NCI-H510A (cell line): ENCODE measurements at regions not wholly inside any gene's neighbourhood (a gene's known extent, or its start where the extent isn't known, plus 50 kb on each side); places are given as distances from the start of the nearest gene placed in this dataset.
A peak's percentile ranks its signal among the peaks of the same experiment; 100 is the strongest.
"Not testable (repeated sequence)": the region's sequence is repeated elsewhere in the genome, so short reads cannot be mapped to it uniquely, and the experiment has no call there.

Source experiments
- DNase-seq: peaks from one replicate; lab custom pipeline; 2025; lab: John Stamatoyannopoulos, UW

DNA sequence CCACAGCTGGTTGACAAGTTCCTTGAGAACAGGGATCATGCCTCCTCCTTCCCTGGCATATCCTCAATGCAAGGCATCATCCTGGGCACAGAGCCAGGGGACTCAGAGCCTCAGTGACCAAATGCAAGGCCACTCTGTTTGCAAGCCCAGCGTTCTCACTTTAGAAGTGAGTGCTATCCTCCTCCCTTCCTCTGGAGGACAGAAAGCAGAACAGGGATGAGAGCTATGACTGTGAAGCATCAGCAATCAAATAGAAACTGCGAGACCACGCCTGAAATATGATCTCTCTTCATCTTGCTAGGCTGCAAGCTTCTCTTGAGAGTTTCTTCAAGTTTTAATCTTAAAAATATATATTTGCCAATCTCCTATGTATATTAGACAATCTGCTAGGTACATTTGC lies 119.8 kb downstream of the LRATD1 start:
- peak; percentile 16 for DNase-seq

DNA sequence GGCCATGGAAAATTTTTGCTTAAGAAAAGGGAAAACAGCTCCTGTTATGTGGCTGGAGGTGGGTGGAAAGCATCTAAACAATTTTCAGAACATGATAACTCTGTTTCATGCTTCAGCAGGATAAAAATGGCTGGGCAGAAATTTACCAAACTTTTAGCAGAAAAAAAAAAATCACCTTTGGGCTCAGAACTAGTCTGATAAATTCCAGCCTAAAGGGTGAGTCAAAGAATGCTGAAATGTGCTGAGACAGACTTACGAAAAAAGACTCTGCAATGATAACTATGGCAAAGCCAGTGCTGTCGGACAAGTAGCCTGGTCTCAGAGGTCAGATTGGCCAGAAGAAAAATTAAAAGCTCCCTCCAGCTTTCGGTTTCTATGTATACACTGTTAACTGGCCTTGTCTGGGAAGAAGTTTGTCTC lies 123.6 kb downstream of the LRATD1 start:
- no peak for DNase-seq

DNA sequence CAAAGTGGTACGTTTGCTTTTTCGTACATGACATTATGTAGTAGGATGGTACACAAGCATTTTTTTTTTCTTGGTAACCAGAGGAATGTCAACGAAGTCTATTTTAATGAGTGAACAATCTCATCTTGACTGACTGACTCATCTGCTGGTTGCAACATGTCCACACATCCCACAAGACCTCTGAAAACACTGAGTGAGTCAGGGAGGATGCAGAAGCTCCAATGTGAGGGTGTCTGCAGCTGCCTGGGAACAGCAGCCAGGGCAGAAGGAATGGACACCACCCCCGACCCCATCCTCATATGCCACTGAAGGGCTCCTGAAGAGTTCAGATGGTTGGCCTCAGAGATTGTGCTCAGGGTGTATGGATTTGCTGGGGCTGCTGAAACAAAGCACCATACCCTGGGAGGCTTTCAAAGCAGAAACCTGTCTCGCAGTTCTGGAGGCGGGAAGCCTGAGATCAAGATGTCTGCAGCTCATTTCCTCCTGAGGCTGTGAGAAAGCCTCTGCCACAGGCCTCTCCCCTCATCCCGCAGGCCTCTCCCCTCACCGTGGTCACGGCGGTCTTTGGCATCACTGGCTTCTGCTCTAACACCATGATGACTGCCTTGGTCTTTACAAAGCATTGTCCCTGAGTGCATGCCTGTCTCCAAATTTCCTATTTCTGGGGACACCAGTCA lies 124.6 kb downstream of the LRATD1 start:
- DNase-seq = no peak

GRCh38 chr2:14759082-14759481 lies 126.6 kb downstream of the LRATD1 start:
- no peak for DNase-seq

DNA sequence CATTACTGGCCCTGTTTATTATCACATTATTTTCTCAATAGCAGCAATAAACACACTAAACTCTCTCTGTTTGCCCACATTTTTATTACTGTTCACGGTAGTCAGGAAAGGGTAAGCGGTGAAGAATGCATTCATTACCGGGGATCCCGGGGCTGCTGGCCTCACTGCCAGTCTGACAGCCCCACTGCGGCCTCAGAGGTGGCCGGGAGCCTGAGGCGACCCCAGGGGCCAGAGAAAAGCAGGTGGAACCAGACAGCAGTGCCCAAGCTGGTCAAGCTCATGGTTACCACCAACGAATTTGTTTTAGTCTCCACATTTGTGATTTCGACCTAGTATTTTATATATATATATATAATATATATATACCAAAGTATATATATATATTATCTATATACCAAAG lies 127.7 kb downstream of the LRATD1 start:
- DNase-seq = no peak

DNA sequence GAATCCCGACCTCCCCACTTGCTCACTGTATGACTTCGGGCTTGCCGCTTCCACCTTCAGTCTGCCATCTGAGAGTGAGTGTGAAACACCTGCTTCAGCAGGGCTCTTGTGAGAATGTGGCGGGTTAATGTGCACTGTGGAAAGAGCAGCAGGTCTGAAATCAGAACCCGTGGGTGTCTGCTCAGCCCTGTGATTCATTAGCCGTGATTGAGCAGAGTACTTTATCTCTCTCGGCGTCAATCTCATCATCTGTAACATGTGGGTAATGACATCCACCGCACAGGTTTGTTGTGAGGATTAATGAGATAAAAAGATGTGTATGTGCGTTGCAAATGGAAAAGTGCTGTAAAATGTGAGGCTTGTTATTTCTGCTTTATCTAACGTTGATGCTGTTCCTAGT lies 128.6 kb downstream of the LRATD1 start:
- DNase-seq = no peak

DNA sequence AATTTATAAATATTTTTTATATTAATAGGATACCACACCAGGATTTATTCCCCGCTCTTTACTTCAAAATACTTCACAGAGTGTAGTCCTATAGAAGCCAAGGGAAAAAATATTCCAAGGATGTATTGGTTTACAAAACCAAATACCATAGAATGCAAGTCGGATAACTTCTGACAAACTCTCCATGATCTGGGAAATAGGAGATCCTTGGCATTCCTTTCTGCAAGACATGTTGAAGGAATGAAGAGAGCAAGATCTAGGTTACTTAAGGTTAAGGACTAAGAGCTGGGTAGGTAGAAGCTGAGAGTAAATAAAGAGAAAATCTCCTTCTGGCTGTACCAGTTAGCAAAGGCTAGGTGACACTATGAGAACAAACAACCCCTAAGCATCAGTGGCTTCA lies 141.2 kb downstream of the LRATD1 start:
- DNase-seq = no peak

DNA sequence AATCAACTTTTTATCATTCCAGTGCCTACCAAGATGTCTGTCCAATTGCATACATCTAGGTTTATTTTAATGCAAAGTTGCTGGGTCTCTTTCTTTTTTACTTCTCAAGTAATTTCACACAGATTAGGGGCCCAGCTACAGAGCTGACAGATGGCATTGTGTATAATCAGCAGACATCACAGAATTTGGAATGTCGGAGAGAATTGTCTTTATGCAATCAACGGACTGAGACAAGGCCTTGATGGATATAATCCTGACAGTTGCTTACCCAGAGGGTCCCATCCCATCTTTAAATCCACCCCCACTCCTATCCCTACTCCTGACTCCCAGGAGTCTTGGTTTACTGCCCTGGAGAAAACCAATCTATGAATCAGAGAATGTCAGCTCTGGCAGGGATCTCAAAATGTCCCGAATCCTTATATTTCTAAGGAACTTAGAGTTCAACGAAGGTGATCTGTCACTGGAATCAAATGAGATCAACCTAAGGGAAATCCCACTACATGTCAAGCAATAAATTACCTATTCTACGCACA lies 142.0 kb downstream of the LRATD1 start:
- DNase-seq = no peak

GRCh38 chr2:14776216-14776615 lies 143.7 kb downstream of the LRATD1 start:
- no peak for DNase-seq

DNA sequence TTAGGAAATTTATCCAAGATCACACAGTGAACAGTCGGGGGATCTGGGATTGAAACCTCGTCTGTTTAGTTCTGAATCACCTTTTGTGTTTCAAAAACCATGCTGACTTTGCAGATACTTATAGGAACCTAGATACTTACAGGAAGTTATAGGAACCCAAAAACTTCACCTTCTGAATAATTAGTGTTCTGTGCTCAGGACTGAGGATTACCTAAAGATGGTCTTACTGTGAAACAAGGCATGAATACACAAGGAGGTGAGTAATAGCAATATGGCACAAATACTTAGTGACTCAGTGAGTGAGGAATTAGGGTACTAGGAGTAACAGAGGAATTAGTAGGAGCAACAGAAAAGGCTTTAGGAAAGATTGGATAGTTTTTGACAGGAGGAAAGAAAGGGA lies 145.5 kb downstream of the LRATD1 start:
- no peak for DNase-seq

- no peak for DNase-seq
Observed at GRCh38 chr2:14779252-14779651, 146.7 kb downstream of the LRATD1 start.

- DNase-seq = peak; percentile 49
Observed at GRCh38 chr2:14781142-14781541, 148.6 kb downstream of the LRATD1 start.

- DNase-seq = not testable (repeated sequence)
Observed at GRCh38 chr2:14788814-14789213, 156.3 kb downstream of the LRATD1 start.

DNA sequence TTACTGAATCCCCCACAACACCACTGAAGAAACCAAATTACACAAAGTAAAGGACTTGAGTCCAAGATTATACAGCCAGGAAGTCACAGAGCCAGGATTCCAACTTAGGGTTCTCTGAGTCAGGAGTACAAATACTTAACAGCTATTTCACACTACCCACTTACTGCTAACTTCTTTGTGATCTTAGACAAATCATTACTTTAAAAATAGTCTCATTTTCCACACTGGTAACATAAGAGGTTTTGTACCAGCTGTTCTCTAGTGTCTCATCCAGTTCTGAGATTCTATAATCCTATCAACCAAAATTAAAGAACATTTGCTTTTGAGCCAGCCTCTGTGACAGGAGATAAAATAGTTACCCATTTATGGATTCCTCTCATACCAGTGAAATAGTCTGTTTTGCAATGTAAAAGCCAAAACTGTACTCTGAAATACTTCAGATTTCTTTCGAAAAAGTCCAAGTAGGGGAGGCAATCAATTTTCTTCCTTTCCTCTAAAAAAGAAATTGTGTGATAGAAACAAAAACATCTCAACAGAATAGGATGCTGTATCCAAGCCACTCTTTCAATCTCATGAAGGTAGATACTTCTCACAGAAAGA lies 157.6 kb downstream of the LRATD1 start:
- no peak for DNase-seq

- no peak for DNase-seq
Observed at GRCh38 chr2:14803994-14804393, 171.5 kb downstream of the LRATD1 start.

GRCh38 chr2:14804902-14805301 lies 172.4 kb downstream of the LRATD1 start:
- DNase-seq = no peak

GRCh38 chr2:14806613-14807012 lies 174.1 kb downstream of the LRATD1 start:
- no peak for DNase-seq

- no peak for DNase-seq
Observed at GRCh38 chr2:14815201-14815600, 182.7 kb downstream of the LRATD1 start.

GRCh38 chr2:14816069-14817060 lies 183.8 kb downstream of the LRATD1 start:
- DNase-seq = no peak

GRCh38 chr2:14817848-14818247 lies 185.3 kb downstream of the LRATD1 start:
- no peak for DNase-seq

DNA sequence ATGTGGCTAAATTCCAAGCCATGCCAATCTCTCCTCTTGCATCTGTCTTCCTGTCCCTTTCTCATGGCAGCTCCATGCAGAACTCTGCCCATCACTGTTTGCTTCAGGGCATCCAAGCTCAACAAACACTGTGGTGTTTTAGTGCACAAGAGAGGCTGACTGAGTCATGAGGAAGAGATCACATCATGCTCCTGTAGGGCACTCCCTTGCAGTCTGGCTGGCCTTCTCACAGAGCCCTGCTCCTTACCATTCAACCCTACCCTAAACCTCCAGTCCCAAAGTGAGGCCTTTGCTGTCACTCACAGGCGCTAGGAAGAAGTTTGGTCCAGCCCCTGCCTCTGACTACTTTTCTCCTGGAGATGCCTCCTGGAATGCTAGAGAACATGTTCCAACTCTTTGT lies 194.0 kb downstream of the LRATD1 start:
- no peak for DNase-seq

DNA sequence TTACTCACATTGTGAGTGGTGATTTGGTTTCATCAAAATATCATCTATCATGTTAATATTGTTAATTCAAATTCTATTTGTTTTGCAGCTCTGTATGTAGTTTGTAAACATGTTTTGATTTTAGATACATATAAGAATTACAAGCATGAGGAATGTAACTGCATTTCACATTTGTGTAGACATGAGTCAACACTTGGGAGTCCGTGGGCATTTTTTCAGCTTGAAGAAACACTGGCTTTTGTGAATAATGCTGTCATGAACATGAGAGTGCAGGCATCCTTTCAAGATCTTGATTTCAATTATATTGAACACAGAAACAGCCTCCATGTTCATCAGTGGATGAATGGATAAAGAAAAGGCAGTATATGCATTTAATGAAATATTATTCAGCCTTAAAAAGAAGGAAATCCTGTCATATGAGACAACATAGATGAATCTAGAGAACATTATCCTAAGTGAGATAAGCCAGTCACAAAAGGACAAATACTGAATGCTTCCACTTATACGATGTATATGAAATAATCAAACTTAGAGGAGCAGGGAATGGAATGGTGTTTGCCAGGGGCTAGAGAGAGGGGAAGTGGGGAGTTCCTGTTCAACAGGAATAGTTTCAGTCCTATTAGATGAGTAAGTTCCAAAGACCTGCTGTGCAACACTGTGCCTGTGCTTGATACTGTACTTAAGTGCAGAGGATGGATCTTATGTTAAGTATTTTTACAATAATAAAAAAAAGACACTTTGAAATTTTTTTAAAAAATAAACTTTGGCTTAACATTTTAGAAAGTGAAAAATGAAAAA lies 194.9 kb downstream of the LRATD1 start:
- no peak for DNase-seq
